Hepatocyte (in vitro differentiated cells): ENCODE measurements at regions not wholly inside any gene's neighbourhood (a gene's known extent, or its start where the extent isn't known, plus 50 kb on each side); places are given as distances from the start of the nearest gene placed in this dataset.
"Not testable (repeated sequence)": the region's sequence is repeated elsewhere in the genome, so short reads cannot be mapped to it uniquely, and the experiment has no call there.

Source experiments
- CTCF ChIP-seq: fragments of 200-600 bp; sonication (generic); IDR thresholded peaks from 2 replicates; pipeline ENCODE4 v1.5.1; 2016; ENCODE audit warnings: antibody characterized with exemption, mild to moderate bottlenecking; ENCODE audit not compliant: poor library complexity
- EZH2 ChIP-seq: fragments of 200-600 bp; sonication (generic); IDR thresholded peaks from 2 replicates; pipeline ENCODE4 v1.6.1; 2016; ENCODE audit warnings: antibody characterized with exemption, mild to moderate bottlenecking, borderline replicate concordance
- EZH2phosphoT487 ChIP-seq: fragments of 200-600 bp; sonication (generic); IDR thresholded peaks from one replicate; pipeline ENCODE4 v1.6.1; 2018; ENCODE audit warnings: antibody characterized with exemption, mild to moderate bottlenecking, low read depth, moderate library complexity; ENCODE audit not compliant: unreplicated experiment, severe bottlenecking

- not testable (repeated sequence) for TF ChIP-seq CTCF, EZH2phosphoT487, EZH2
Measured at GRCh38 chr7:81042646-81043045, 123.8 kb upstream of the SEMA3C start.
